ENCODE measurements at regions not wholly inside any gene's neighbourhood (a gene's known extent, or its start where the extent isn't known, plus 50 kb on each side); places are given as distances from the start of the nearest gene placed in this dataset.
"Not testable (repeated sequence)": the region's sequence is repeated elsewhere in the genome, so short reads cannot be mapped to it uniquely, and the experiment has no call there.

- no peak for DNase-seq (ENCODE audit: low read depth in 2 of 3, low spot score in 2 of 3)
Measured at GRCh38 chr1:96510911-96511310, 210.7 kb upstream of the PTBP2 start.

GRCh38 chr1:96513136-96513535, 208.4 kb upstream of the PTBP2 start:
- no peak for DNase-seq (ENCODE audit: low read depth in 2 of 3, low spot score in 2 of 3)

DNA sequence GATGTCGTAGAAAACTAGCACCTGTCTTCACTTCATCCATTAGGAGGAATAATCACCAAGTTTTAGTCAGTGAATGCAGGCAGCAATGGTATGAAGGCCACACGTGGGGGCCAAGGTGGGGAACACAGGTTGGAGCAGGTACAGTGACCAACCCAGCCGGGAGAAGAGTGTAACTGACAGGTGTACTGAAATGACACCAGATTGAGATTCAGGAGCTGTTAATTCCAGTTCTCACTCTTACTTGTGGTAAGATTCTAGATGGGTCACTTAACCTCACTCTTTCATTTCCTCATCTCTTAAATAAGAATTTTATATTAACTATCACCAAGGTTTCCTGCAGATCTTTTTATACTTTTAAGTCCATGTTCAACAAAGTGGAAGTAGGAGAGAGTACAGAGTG, 206.2 kb upstream of the PTBP2 start:
- DNase-seq (ENCODE audit: low read depth in 2 of 3, low spot score in 2 of 3) = no peak

DNA sequence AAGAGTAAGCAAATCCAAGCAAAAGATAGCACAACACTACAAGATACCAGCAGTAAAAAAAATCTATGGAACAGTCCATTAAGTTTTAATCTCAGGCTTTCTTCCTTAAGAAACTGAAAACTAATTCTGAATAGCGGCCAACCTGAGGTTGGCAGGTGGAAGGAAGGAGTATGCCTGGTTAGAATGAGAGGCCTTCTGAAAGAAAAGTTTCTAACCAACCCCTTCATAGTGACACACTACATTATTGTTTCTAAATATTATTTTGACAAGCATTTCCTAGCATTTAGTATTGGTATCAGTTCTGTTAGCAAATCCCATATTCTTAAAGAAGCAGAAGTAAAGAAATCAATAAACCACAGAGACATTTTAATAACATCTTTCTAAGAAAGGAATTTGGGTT, 205.7 kb upstream of the PTBP2 start:
- DNase-seq (ENCODE audit: low read depth in 2 of 3, low spot score in 2 of 3) = no peak

- DNase-seq (ENCODE audit: low read depth in 2 of 3, low spot score in 2 of 3) = peak in 1 of 3 donors; percentile 1
Measured at GRCh38 chr1:96519851-96520578, 201.6 kb upstream of the PTBP2 start.

DNA sequence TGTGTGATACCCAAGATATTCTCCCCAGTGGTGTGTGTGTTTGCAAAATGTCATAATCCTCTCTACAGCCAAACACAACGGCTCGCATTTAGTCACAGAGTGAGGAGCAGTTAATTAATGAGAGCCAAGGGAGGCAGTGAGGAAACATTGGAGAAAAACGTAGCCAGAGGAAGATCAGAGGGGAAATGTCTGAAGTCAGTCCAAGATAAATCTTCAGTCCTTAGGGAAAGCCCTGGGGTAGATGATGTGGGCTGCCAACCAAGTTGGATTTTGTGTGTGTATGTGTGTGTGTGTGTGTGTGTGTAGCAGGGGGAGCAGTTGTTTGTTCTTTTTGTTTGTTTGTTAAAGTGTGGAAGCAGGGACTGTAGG, 201.0 kb upstream of the PTBP2 start:
- DNase-seq (ENCODE audit: low read depth in 2 of 3, low spot score in 2 of 3) = no peak

GRCh38 chr1:96521010-96521409, 200.6 kb upstream of the PTBP2 start:
- no peak for DNase-seq (ENCODE audit: low read depth in 2 of 3, low spot score in 2 of 3)

GRCh38 chr1:96521994-96522760, 199.4 kb upstream of the PTBP2 start:
- no peak for DNase-seq (ENCODE audit: low read depth in 2 of 3, low spot score in 2 of 3)

DNA sequence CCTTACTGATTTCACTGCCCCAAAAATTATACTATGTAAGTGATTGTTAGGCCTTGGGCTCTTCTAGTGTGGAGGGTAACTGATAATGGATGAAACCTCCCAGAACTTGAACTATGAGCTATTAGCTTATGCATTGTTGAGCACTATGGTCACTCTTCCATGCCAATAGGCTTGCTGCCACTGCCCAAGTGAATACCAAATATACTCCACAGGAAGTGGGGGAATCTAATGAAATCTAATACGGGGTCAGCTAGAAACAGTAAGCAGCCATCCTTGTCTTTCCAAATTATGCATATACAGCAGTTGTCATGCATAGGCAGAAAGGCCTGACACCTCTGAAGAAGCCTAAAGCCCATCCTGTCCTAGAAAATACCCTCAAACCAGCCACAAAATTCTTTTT, 198.7 kb upstream of the PTBP2 start:
- DNase-seq (ENCODE audit: low read depth in 2 of 3, low spot score in 2 of 3) = no peak

- DNase-seq (ENCODE audit: low read depth in 2 of 3, low spot score in 2 of 3) = no peak
Measured at GRCh38 chr1:96524100-96524499, 197.5 kb upstream of the PTBP2 start.

GRCh38 chr1:96525657-96526557, 195.7 kb upstream of the PTBP2 start:
- no peak for DNase-seq (ENCODE audit: low read depth in 2 of 3, low spot score in 2 of 3)

GRCh38 chr1:96528672-96529071, 192.9 kb upstream of the PTBP2 start:
- not testable (repeated sequence) for DNase-seq (ENCODE audit: low read depth in 2 of 3, low spot score in 2 of 3)

- no peak for DNase-seq (ENCODE audit: low read depth in 2 of 3, low spot score in 2 of 3)
Measured at GRCh38 chr1:96533820-96534219, 187.8 kb upstream of the PTBP2 start.

DNA sequence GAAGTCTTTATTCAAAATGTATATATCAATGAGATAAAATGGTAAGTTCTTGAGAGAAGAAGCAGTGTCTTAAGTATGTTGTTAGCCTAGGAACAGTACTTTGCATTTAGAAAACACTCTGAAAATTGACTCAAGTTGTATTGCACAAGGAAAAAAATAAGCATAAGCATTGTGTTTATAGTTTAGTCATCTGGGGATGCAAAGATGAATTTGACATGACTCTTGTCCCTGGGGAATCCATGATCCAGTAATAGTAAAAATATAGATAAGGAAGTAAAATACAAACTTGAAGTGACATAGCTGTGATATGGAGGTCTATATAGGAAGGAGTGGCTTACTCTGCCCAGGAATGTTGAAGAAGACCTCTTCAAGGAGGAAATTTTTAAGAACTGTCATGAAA, 185.0 kb upstream of the PTBP2 start:
- no peak for DNase-seq (ENCODE audit: low read depth in 2 of 3, low spot score in 2 of 3)

DNA sequence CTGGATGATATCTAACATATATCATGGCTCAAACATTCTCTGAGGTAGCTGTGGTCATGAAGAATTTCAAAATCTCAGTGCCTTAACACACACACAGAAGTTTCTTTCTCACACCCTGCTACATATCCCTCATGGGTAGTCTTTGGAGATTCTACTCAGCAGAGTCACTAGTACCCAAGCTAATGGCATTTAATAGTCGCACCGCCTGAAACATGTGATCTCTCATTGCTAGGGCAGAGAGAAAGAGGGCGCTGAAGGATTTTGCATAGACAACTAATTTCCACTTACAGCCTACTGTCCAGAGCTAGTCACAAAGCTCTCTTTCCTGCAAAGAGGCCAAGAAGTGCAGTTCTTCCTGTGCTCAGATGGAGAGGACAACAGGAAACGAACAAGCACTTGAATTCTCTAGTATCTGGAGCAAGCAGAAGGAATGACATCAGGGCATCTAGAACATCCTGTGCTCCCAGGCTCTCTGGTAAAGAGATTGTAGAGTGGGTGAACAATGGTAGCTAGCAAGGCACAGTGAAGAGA, 183.4 kb upstream of the PTBP2 start:
- DNase-seq (ENCODE audit: low read depth in 2 of 3, low spot score in 2 of 3) = no peak

GRCh38 chr1:96538883-96539282, 182.7 kb upstream of the PTBP2 start:
- no peak for DNase-seq (ENCODE audit: low read depth in 2 of 3, low spot score in 2 of 3)

DNA sequence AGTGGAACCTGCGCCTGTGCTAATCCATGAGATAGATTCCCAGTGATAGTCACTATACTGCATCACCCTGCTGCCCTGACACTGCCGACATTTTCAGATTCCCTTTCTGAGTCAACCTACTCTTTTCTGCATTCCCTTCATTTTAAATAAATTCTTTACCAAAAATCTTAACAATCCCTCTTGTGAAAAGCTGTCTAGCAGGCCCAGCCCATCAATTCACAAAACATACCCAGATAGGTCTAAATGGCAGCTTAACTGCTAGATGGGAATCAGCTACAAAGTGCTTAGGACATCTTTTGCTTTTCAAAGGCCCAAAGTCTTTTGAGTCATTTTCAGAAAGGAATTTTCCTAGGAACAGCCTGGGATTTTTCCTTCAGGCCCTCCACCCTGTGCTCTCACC, 180.1 kb upstream of the PTBP2 start:
- DNase-seq (ENCODE audit: low read depth in 2 of 3, low spot score in 2 of 3) = no peak

GRCh38 chr1:96544051-96544830, 177.3 kb upstream of the PTBP2 start:
- no peak for DNase-seq (ENCODE audit: low read depth in 2 of 3, low spot score in 2 of 3)

GRCh38 chr1:96544831-96545221, 176.8 kb upstream of the PTBP2 start:
- DNase-seq (ENCODE audit: low read depth in 2 of 3, low spot score in 2 of 3) = no peak

DNA sequence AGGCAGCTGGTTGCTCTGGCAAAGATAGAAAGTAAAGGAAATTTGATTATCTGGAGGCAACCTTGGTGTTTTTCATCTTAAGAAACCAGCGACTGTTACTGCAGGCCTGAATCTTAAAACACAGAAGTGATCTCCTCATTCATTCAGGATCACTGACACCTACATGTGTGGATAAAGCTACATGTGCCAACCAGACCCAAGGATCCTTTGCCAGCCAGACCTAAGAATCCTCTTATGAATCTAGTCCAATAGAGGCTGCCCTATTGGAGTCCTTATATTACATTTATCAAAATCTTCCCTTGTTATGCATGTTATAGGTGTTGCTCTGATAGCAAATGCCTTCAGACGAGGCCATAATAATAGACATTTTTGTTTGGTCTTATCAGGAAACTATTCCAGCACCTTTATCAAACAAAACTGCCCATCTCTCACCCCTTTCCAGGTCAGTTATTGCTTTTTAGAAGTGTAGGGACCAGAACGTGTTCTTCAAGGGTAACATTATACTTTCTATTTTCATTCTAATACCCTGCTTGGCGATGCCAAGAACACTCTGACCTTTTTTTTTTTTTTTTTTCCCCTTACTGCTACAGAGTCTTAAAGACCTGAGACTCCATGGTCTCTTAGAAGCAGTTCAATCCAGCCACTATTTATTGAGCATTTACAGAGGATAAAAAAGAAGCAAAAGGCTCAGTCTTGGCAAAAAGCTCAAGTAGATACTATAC, 175.5 kb upstream of the PTBP2 start:
- no peak for DNase-seq (ENCODE audit: low read depth in 2 of 3, low spot score in 2 of 3)
